ENCODE measurements at regions not wholly inside any gene's neighbourhood (a gene's known extent, or its start where the extent isn't known, plus 50 kb on each side); places are given as distances from the start of the nearest gene placed in this dataset.

DNA sequence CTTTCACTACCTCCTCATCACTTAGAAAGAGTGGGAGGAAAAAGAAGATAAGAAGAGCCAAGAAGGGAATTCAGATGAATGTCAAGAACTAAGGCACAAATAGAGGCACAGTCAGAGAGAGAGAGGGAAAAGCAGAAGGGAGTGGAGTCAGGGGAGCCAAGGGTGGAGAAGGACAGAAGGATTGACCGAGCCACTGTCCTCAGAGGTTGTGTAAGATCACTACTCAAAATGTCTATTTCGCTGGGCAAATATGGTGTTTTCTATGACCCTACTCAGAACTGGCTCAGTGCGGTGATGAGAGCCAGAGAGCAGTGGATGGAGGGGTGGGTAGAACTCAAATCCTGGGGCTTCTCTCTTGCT is 139.2 kb upstream of the HS3ST2 start:
- no peak for TF ChIP-seq POLR2A (IDR thresholded peaks at IDR 0.05)
- TF ChIP-seq CTCF (IDR thresholded peaks at IDR 0.05): no peak
